Duodenal mucosa (tissue), 2 donors: ENCODE measurements at regions not wholly inside any gene's neighbourhood (a gene's known extent, or its start where the extent isn't known, plus 50 kb on each side); places are given as distances from the start of the nearest gene placed in this dataset.

Experiments
- H3K27ac ChIP-seq: one replicate; pipeline ENCODE4 v1.7.0; 2013; ENCODE audit warnings: low read depth, low read length
- H3K27me3 ChIP-seq, 2 donors: one replicate each; pipeline ENCODE4 v1.7.0; 2013; ENCODE audit warnings: low read length in 2 of 2, control low read depth in 1 of 2; ENCODE audit not compliant: insufficient read depth in 2 of 2, control insufficient read depth in 1 of 2
- H3K36me3 ChIP-seq, 2 donors: one replicate each; pipeline ENCODE4 v1.7.0; 2013; ENCODE audit warnings: low read length in 2 of 2, control low read depth in 1 of 2; ENCODE audit not compliant: insufficient read depth in 2 of 2, control insufficient read depth in 1 of 2
- H3K4me1 ChIP-seq, 2 donors: one replicate each; pipeline ENCODE4 v1.7.0; 2013; ENCODE audit warnings: low read length in 2 of 2, control low read depth in 1 of 2; ENCODE audit not compliant: insufficient read depth in 2 of 2, control insufficient read depth in 1 of 2
- H3K4me3 ChIP-seq, 2 donors: one replicate each; pipeline ENCODE4 v1.7.0; 2013; ENCODE audit warnings: low read length in 2 of 2, low read depth in 1 of 2
- H3K9ac ChIP-seq, 2 donors: one replicate each; pipeline ENCODE4 v1.7.0; 2013; ENCODE audit warnings: low read length in 2 of 2, low read depth in 1 of 2
- H3K9me3 ChIP-seq, 2 donors: one replicate each; pipeline ENCODE4 v1.7.0; 2013; ENCODE audit warnings: low read length in 2 of 2, control low read depth in 1 of 2; ENCODE audit not compliant: control insufficient read depth in 1 of 2

- H3K36me3 ChIP-seq, result no peaks in the 10 kb centered on the region
- H3K4me1 ChIP-seq, result no peaks in the 10 kb centered on the region
- no peak overlapping the region for H3K27ac ChIP-seq
- no peaks in the 10 kb centered on the region for H3K9me3 ChIP-seq
- H3K9ac ChIP-seq, result no peak overlapping the region
- no peak overlapping the region for H3K4me3 ChIP-seq
- no peaks in the 10 kb centered on the region for H3K27me3 ChIP-seq
Observed at GRCh38 chr5:104247260-104247659, 684.7 kb upstream of the NUDT12 start.

- Histone ChIP-seq H3K27me3 (no peaks in the 10 kb centered on the region), H3K9ac (no peak overlapping the region), H3K9me3 (no peaks in the 10 kb centered on the region), H3K27ac (no peak overlapping the region), H3K4me1 (no peaks in the 10 kb centered on the region), H3K4me3 (no peak overlapping the region), H3K36me3 (no peaks in the 10 kb centered on the region)
Observed at GRCh38 chr5:104241046-104241445, 678.5 kb upstream of the NUDT12 start.

- Histone ChIP-seq H3K4me1 (no peaks in the 10 kb centered on the region), H3K4me3 (no peak overlapping the region), H3K9ac (no peak overlapping the region), H3K27ac (no peak overlapping the region), H3K27me3 (no peaks in the 10 kb centered on the region), H3K36me3 (no peaks in the 10 kb centered on the region), H3K9me3 (no peaks in the 10 kb centered on the region)
Observed at GRCh38 chr5:104237586-104237985, 675.0 kb upstream of the NUDT12 start.

- Histone ChIP-seq H3K27me3 (no peaks in the 10 kb centered on the region), H3K9me3 (peaks cover 0 to 13% of the 10 kb centered on the region in 2 donors), H3K4me3 (no peak overlapping the region), H3K9ac (no peak overlapping the region), H3K27ac (no peak overlapping the region), H3K36me3 (no peaks in the 10 kb centered on the region), H3K4me1 (no peaks in the 10 kb centered on the region)
Observed at GRCh38 chr5:104223885-104224773, 661.5 kb upstream of the NUDT12 start.

- no peak overlapping the region for H3K9ac ChIP-seq
- no peaks in the 10 kb centered on the region for H3K4me1 ChIP-seq
- H3K9me3 ChIP-seq, result no peaks in the 10 kb centered on the region
- no peaks in the 10 kb centered on the region for H3K36me3 ChIP-seq
- H3K27ac ChIP-seq, result no peak overlapping the region
- no peak overlapping the region for H3K4me3 ChIP-seq
- no peaks in the 10 kb centered on the region for H3K27me3 ChIP-seq
Observed at GRCh38 chr5:104218200-104218599, 655.6 kb upstream of the NUDT12 start.

GRCh38 chr5:104213216-104213615 is 650.6 kb upstream of the NUDT12 start:
- no peak overlapping the region for H3K27ac ChIP-seq
- no peak overlapping the region for H3K4me3 ChIP-seq
- H3K27me3 ChIP-seq, result no peaks in the 10 kb centered on the region
- H3K9ac ChIP-seq, result no peak overlapping the region
- H3K9me3 ChIP-seq, result no peaks in the 10 kb centered on the region
- no peaks in the 10 kb centered on the region for H3K36me3 ChIP-seq
- no peaks in the 10 kb centered on the region for H3K4me1 ChIP-seq

- H3K4me1 ChIP-seq, result no peaks in the 10 kb centered on the region
- H3K9ac ChIP-seq, result no peak overlapping the region
- peaks cover 0 to 2% of the 10 kb centered on the region in 2 donors for H3K9me3 ChIP-seq
- no peaks in the 10 kb centered on the region for H3K27me3 ChIP-seq
- H3K36me3 ChIP-seq, result no peaks in the 10 kb centered on the region
- no peak overlapping the region for H3K4me3 ChIP-seq
- no peak overlapping the region for H3K27ac ChIP-seq
Observed at GRCh38 chr5:104199771-104200170, 637.2 kb upstream of the NUDT12 start.

GRCh38 chr5:104198156-104198555 is 635.6 kb upstream of the NUDT12 start:
- no peaks in the 10 kb centered on the region for H3K9me3 ChIP-seq
- no peaks in the 10 kb centered on the region for H3K4me1 ChIP-seq
- no peak overlapping the region for H3K9ac ChIP-seq
- H3K27me3 ChIP-seq, result no peaks in the 10 kb centered on the region
- H3K36me3 ChIP-seq, result no peaks in the 10 kb centered on the region
- no peak overlapping the region for H3K27ac ChIP-seq
- no peak overlapping the region for H3K4me3 ChIP-seq

GRCh38 chr5:104189909-104190308 is 627.3 kb upstream of the NUDT12 start:
- peaks cover 21 to 22% of the 10 kb centered on the region in 2 donors for H3K9me3 ChIP-seq
- H3K27ac ChIP-seq, result no peak overlapping the region
- H3K27me3 ChIP-seq, result no peaks in the 10 kb centered on the region
- no peaks in the 10 kb centered on the region for H3K36me3 ChIP-seq
- H3K4me1 ChIP-seq, result no peaks in the 10 kb centered on the region
- H3K4me3 ChIP-seq, result no peak overlapping the region
- no peak overlapping the region for H3K9ac ChIP-seq

- peaks cover 21 to 22% of the 10 kb centered on the region in 2 donors for H3K9me3 ChIP-seq
- no peaks in the 10 kb centered on the region for H3K4me1 ChIP-seq
- no peak overlapping the region for H3K27ac ChIP-seq
- no peak overlapping the region for H3K9ac ChIP-seq
- no peak overlapping the region for H3K4me3 ChIP-seq
- H3K36me3 ChIP-seq, result no peaks in the 10 kb centered on the region
- H3K27me3 ChIP-seq, result no peaks in the 10 kb centered on the region
Observed at GRCh38 chr5:104189031-104189430, 626.4 kb upstream of the NUDT12 start.
